Endothelial cell of umbilical vein (primary cell): ENCODE measurements at regions not wholly inside any gene's neighbourhood (a gene's known extent, or its start where the extent isn't known, plus 50 kb on each side); places are given as distances from the start of the nearest gene placed in this dataset.

Source experiments
- BruUV-seq: library from RNA; stranded (reverse); fragments of 400-500 nt; replicated peaks from 2 replicates; lab custom pipeline; 2021; lab: Mats Ljungman, UMichigan
- CTCF ChIA-PET: fragments of 300-600, 350-600 bp; sonication (Branson Sonifier 250); formaldehyde crosslinking; loops from one replicate; lab custom pipeline; 2021; ENCODE audit warnings: antibody characterized with exemption, inconsistent platforms; lab: Charles Lee
- POLR2A ChIA-PET: fragments of 300-600, 350-600 bp; sonication (Branson Sonifier 250); formaldehyde crosslinking; loops from one replicate; lab custom pipeline; 2021; ENCODE audit warnings: antibody characterized with exemption, inconsistent platforms; lab: Charles Lee
- DNase-seq: peaks from one replicate; pipeline ENCODE4 v3.0.0-alpha.2; 2011; ENCODE audit warnings: low read depth, low spot score
- FAIRE-seq: peaks from 2 replicates; lab custom pipeline; 2011; peaks lifted over from hg19 to GRCh38; lab: Jason Lieb, UNC
- H2AFZ ChIP-seq: 2 replicates; pipeline ENCODE4 v1.6.0; 2012; ENCODE audit warnings: low read depth, low read length, control low read depth, inconsistent platforms
- H3K27ac ChIP-seq: 2 replicates; pipeline ENCODE4 v1.5.1; 2011; ENCODE audit warnings: low read depth, mild to moderate bottlenecking, control low read depth, low read length, moderate library complexity; ENCODE audit not compliant: insufficient read depth
- H3K27me3 ChIP-seq, 2 experiments: 2 replicates each; pipeline versions ENCODE4 v1.6.0 to v1.6.1; 2011; ENCODE audit warnings: low read length in 2 of 2, mixed read lengths in 1 of 2; ENCODE audit not compliant: control insufficient read depth in 2 of 2, insufficient read depth in 2 of 2
- H3K36me3 ChIP-seq, 2 experiments: 2 replicates in 1 of 2; 3 replicates in 1 of 2; pipeline ENCODE4 v1.5.1; 2011; ENCODE audit warnings: low read length in 2 of 2, mild to moderate bottlenecking in 1 of 2, moderate library complexity in 1 of 2; ENCODE audit not compliant: control insufficient read depth in 2 of 2, insufficient read depth in 2 of 2; ENCODE audit errors: extremely low read depth in 1 of 2
- H3K4me1 ChIP-seq: 3 replicates; pipeline ENCODE4 v1.5.1; 2011; ENCODE audit warnings: mild to moderate bottlenecking, low read length; ENCODE audit not compliant: control insufficient read depth, insufficient read depth; ENCODE audit errors: extremely low read depth
- H3K4me2 ChIP-seq: 2 replicates; pipeline ENCODE4 v1.6.1; 2011; ENCODE audit warnings: low read length, control low read depth, mixed read lengths; ENCODE audit not compliant: insufficient read depth
- H3K4me3 ChIP-seq, 3 experiments: fragments of 200-600 bp in 1 of 3; sonication (generic), shearing (Covaris generic) in 1 of 3; replicated peaks in 1 of 3; 2 replicates each; pipeline ENCODE4 v1.5.1; 2011 to 2016; ENCODE audit warnings: control low read depth in 3 of 3, low read length in 3 of 3, mild to moderate bottlenecking in 2 of 3, inconsistent platforms in 1 of 3, low read depth in 1 of 3, moderate library complexity in 1 of 3; ENCODE audit not compliant: insufficient read depth in 1 of 3
- H3K79me2 ChIP-seq: 2 replicates; pipeline ENCODE4 v1.6.0; 2012; ENCODE audit warnings: low read length, inconsistent platforms; ENCODE audit not compliant: control insufficient read depth, insufficient read depth
- H3K9ac ChIP-seq: replicated peaks from 2 replicates; pipeline ENCODE3; 2011; ENCODE audit warnings: low read length, control low read depth; ENCODE audit not compliant: insufficient read depth; ENCODE audit errors: extremely low read depth
- H3K9me1 ChIP-seq: replicated peaks from 3 replicates; pipeline ENCODE4 v1.6.0; 2011; ENCODE audit warnings: mild to moderate bottlenecking, low read length; ENCODE audit not compliant: control insufficient read depth, insufficient read depth; ENCODE audit errors: extremely low read depth
- H3K9me3 ChIP-seq: replicated peaks from 2 replicates; pipeline ENCODE4 v1.5.1; 2012; ENCODE audit warnings: low read length, inconsistent platforms; ENCODE audit not compliant: control insufficient read depth, insufficient read depth
- H4K20me1 ChIP-seq: replicated peaks from 2 replicates; pipeline ENCODE3; 2011; ENCODE audit warnings: mild to moderate bottlenecking, low read length; ENCODE audit not compliant: control insufficient read depth, insufficient read depth; ENCODE audit errors: extremely low read depth
- EZH2 ChIP-seq: IDR thresholded peaks from 2 replicates; pipeline ENCODE4 v1.6.1; 2012; ENCODE audit warnings: borderline replicate concordance, low read depth, mild to moderate bottlenecking, moderate library complexity, low read length, inconsistent platforms; ENCODE audit not compliant: severe bottlenecking
- FOS ChIP-seq: IDR thresholded peaks from 2 replicates; pipeline ENCODE4 v1.6.1; 2011; ENCODE audit warnings: mild to moderate bottlenecking, low read length, moderate library complexity, borderline replicate concordance; ENCODE audit not compliant: insufficient read depth
- GATA2 ChIP-seq: IDR thresholded peaks from 2 replicates; pipeline ENCODE4 v1.7.0; 2011; ENCODE audit warnings: low read depth, mild to moderate bottlenecking, moderate library complexity, mixed read lengths, low read length; ENCODE audit not compliant: insufficient read length, insufficient read depth
- JUN ChIP-seq: IDR thresholded peaks from 2 replicates; pipeline ENCODE4 v1.6.1; 2011; ENCODE audit warnings: borderline replicate concordance, low read depth; ENCODE audit not compliant: insufficient read length, insufficient read depth
- MYC ChIP-seq: IDR thresholded peaks from one replicate; pipeline ENCODE4 v1.6.1; 2011; ENCODE audit warnings: mild to moderate bottlenecking, low read depth, low read length
- POLR2A ChIP-seq: IDR thresholded peaks from 2 replicates; pipeline ENCODE4 v1.6.1; 2012; ENCODE audit warnings: low read depth, mild to moderate bottlenecking, control low read depth, low read length
- POLR2AphosphoS5 ChIP-seq: IDR thresholded peaks from 2 replicates; pipeline ENCODE4 v1.6.1; 2012; ENCODE audit warnings: low read depth, mild to moderate bottlenecking, control low read depth, low read length, moderate library complexity; ENCODE audit not compliant: insufficient read depth
- dilution Hi-C: fragments of 300-500 bp; cut with MboI; formaldehyde crosslinking; loops from one replicate; pipeline ENCODE4 v1.15.0; 2019; ENCODE audit warnings: low sequenced_read_pairs; ENCODE audit not compliant: extremely low pct_ligation_motif_present
- intact Hi-C: fragments of 100-400 bp; cut with micrococcal nuclease; formaldehyde crosslinking; loops from one replicate; pipeline ENCODE4 v1.10.0; 2022
- TF ChIP-seq, protein P1 (sequence below): IDR thresholded peaks from 2 replicates; pipeline ENCODE4 v1.6.1; 2011; ENCODE audit not compliant: insufficient read depth, insufficient read length
- TF ChIP-seq, protein P2 (sequence below), 2 donors: IDR thresholded peaks; 1 replicate in 1 of 2; 2 replicates in 1 of 2; pipeline ENCODE4 v1.5.1; 2011; ENCODE audit warnings: low read length in 2 of 2, mild to moderate bottlenecking in 2 of 2, moderate library complexity in 2 of 2, control low read depth in 1 of 2, inconsistent platforms in 1 of 2, low read depth in 1 of 2; ENCODE audit not compliant: insufficient read depth in 1 of 2; ENCODE audit errors: extremely low read depth in 1 of 2

DNA sequence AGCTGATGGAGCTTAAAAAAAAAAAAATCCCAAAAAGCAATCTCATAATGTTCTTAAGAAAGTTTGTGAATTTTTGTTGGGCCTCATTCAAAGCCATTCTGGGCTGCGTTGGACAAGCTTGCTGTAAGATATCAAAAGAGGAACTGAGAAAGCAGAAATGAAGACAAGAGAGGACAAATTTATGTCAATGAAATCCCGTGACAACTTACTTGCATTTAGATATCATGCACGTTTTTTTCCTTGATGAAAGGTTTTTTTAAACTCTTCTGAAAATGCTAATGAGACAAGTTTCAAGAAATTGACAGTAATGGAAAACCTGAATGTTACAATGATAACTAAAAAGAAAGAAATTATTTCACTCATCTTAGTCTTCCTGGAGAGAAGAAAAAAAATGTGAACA, 662.9 kb downstream of the SQOR start:
- TF ChIP-seq POLR2A = no peak
- no peak for TF ChIP-seq FOS
- TF ChIP-seq, protein P1, sequence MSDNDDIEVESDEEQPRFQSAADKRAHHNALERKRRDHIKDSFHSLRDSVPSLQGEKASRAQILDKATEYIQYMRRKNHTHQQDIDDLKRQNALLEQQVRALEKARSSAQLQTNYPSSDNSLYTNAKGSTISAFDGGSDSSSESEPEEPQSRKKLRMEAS = no peak
- TF ChIP-seq GATA2 = no peak
- TF ChIP-seq, protein P2, sequence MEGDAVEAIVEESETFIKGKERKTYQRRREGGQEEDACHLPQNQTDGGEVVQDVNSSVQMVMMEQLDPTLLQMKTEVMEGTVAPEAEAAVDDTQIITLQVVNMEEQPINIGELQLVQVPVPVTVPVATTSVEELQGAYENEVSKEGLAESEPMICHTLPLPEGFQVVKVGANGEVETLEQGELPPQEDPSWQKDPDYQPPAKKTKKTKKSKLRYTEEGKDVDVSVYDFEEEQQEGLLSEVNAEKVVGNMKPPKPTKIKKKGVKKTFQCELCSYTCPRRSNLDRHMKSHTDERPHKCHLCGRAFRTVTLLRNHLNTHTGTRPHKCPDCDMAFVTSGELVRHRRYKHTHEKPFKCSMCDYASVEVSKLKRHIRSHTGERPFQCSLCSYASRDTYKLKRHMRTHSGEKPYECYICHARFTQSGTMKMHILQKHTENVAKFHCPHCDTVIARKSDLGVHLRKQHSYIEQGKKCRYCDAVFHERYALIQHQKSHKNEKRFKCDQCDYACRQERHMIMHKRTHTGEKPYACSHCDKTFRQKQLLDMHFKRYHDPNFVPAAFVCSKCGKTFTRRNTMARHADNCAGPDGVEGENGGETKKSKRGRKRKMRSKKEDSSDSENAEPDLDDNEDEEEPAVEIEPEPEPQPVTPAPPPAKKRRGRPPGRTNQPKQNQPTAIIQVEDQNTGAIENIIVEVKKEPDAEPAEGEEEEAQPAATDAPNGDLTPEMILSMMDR (IDR thresholded peaks at IDR 0.05; ENCODE audit: extremely low read depth in 1 of 2, insufficient read depth in 1 of 2, low read depth in 1 of 2, low read length in 2 of 2) = no peak
- TF ChIP-seq EZH2 = no peak
- TF ChIP-seq MYC = no peak
- TF ChIP-seq JUN = no peak
- no peak for TF ChIP-seq POLR2AphosphoS5

More for the DNA sequence above, 662.9 kb downstream of the SQOR start:
- Histone ChIP-seq H3K4me2 (no peak overlapping the region), H3K4me1 (no peaks in the 10 kb centered on the region), H3K9me1 (no peaks in the 10 kb centered on the region), H3K4me3 (no peak overlapping the region), H3K36me3 (no peaks in the 10 kb centered on the region), H3K9ac (no peak overlapping the region), H3K27ac (no peak overlapping the region), H4K20me1 (no peaks in the 10 kb centered on the region), H3K79me2 (no peaks in the 10 kb centered on the region), H3K27me3 (no peaks in the 10 kb centered on the region), H3K9me3 (no peaks in the 10 kb centered on the region), H2AFZ (no peak overlapping the region)
- FAIRE-seq = no peak
- dilution Hi-C loops (no loop called here), intact Hi-C loops (no loop called here)
- CTCF ChIA-PET = interaction anchor here (1.3 to 2.1 kb wide), 4 partner anchors 14 to 592 kb away, joined by 3 to 14 read pairs (median 6); no protein-coding TSS in a partner anchor
- BruUV-seq = no TSS peak
- no peak for DNase-seq
- POLR2A ChIA-PET = no interaction called here
